IMR-90 (cell line): ENCODE measurements at regions not wholly inside any gene's neighbourhood (a gene's known extent, or its start where the extent isn't known, plus 50 kb on each side); places are given as distances from the start of the nearest gene placed in this dataset.
"Not testable (repeated sequence)": the region's sequence is repeated elsewhere in the genome, so short reads cannot be mapped to it uniquely, and the experiment has no call there.

Source experiments
- ATAC-seq: fragments of 200-7000 bp; cut with Tn5 transposase; 2 replicates; pipeline ENCODE4 v1.9.1; 2020; ENCODE audit warnings: low read depth, mild to moderate bottlenecking, moderate library complexity
- BruUV-seq: library from RNA; stranded (reverse); fragments of 400-500 nt; replicated peaks from 2 replicates; lab custom pipeline; 2021; lab: Mats Ljungman, UMichigan
- CTCF ChIA-PET: fragments of 300-600 bp; formaldehyde crosslinking; extraction: SDS; loops from one replicate; lab custom pipeline; 2021; ENCODE audit warnings: antibody characterized with exemption; lab: Yijun Ruan, JAX
- POLR2A ChIA-PET: fragments of 300-600 bp; sonication (Branson Sonifier 250); formaldehyde crosslinking; loops from one replicate; lab custom pipeline; 2022; ENCODE audit warnings: antibody characterized with exemption; ENCODE audit not compliant: unreplicated experiment; lab: Charles Lee
- DNase-seq: peaks from one replicate; pipeline ENCODE4 v3.0.0; 2013
- H2AFZ ChIP-seq: replicated peaks from 2 replicates; pipeline ENCODE3; 2013; ENCODE audit warnings: low read length, mild to moderate bottlenecking; ENCODE audit not compliant: poor library complexity
- H2AK5ac ChIP-seq: 2 replicates; pipeline ENCODE4 v1.6.1; 2013; ENCODE audit warnings: low read depth, low read length, inconsistent platforms
- H2AK9ac ChIP-seq: replicated peaks from 2 replicates; pipeline ENCODE3; 2013; ENCODE audit warnings: mild to moderate bottlenecking, low read depth, low read length, moderate library complexity; ENCODE audit not compliant: poor library complexity
- H2BK120ac ChIP-seq: 2 replicates; pipeline ENCODE4 v1.6.1; 2013; ENCODE audit warnings: low read depth, low read length, inconsistent platforms
- H2BK15ac ChIP-seq: 3 replicates; pipeline ENCODE4 v1.6.1; 2013; ENCODE audit warnings: low read depth, low read length, inconsistent platforms
- H2BK20ac ChIP-seq: 2 replicates; pipeline ENCODE4 v1.6.1; 2013; ENCODE audit warnings: low read depth, mild to moderate bottlenecking, inconsistent platforms, low read length, moderate library complexity
- H2BK5ac ChIP-seq: 2 replicates; pipeline ENCODE4 v1.6.1; 2013; ENCODE audit warnings: mild to moderate bottlenecking, low read depth, low read length, inconsistent platforms; ENCODE audit not compliant: poor library complexity, severe bottlenecking
- H3K14ac ChIP-seq: replicated peaks from 2 replicates; pipeline ENCODE4 v1.6.1; 2013; ENCODE audit warnings: low read depth, low read length, inconsistent platforms
- H3K18ac ChIP-seq: 2 replicates; pipeline ENCODE4 v1.6.1; 2013; ENCODE audit warnings: low read depth, low read length, control low read depth
- H3K23ac ChIP-seq: 2 replicates; pipeline ENCODE4 v1.6.1; 2013; ENCODE audit warnings: low read depth, low read length, inconsistent platforms
- H3K27ac ChIP-seq: 2 replicates; pipeline ENCODE4 v1.5.1; 2013; ENCODE audit warnings: mild to moderate bottlenecking, control low read depth, low read length; ENCODE audit not compliant: insufficient read depth
- H3K27me3 ChIP-seq: 2 replicates; pipeline ENCODE4 v1.6.1; 2013; ENCODE audit warnings: low read length; ENCODE audit not compliant: control insufficient read depth, insufficient read depth
- H3K36me3 ChIP-seq: 2 replicates; pipeline ENCODE4 v1.6.1; 2013; ENCODE audit warnings: low read length, mixed read lengths; ENCODE audit not compliant: control insufficient read depth, insufficient read depth
- H3K4ac ChIP-seq: 2 replicates; pipeline ENCODE4 v1.6.1; 2013; ENCODE audit warnings: low read depth, low read length, inconsistent platforms
- H3K4me1 ChIP-seq: 2 replicates; pipeline ENCODE4 v1.6.1; 2013; ENCODE audit warnings: low read length, mixed read lengths; ENCODE audit not compliant: control insufficient read depth, insufficient read depth
- H3K4me2 ChIP-seq: 2 replicates; pipeline ENCODE4 v1.6.1; 2013; ENCODE audit warnings: low read depth, mild to moderate bottlenecking, control low read depth, low read length, moderate library complexity
- H3K4me3 ChIP-seq: 2 replicates; pipeline ENCODE4 v1.5.1; 2013; ENCODE audit warnings: low read depth, mild to moderate bottlenecking, control low read depth, low read length, moderate library complexity; ENCODE audit not compliant: insufficient read depth
- H3K56ac ChIP-seq: 2 replicates; pipeline ENCODE4 v1.6.1; 2013; ENCODE audit warnings: low read length, inconsistent platforms; ENCODE audit not compliant: insufficient read depth; ENCODE audit errors: extremely low read depth
- H3K79me1 ChIP-seq, 2 experiments: 2 replicates each; pipeline ENCODE4 v1.6.1; 2013; ENCODE audit warnings: low read length in 2 of 2, inconsistent platforms in 1 of 2, low read depth in 1 of 2
- H3K9ac ChIP-seq: 2 replicates; pipeline ENCODE4 v1.6.1; 2013; ENCODE audit warnings: low read depth, low read length, control low read depth
- H3K9me1 ChIP-seq: 2 replicates; pipeline ENCODE4 v1.6.1; 2013; ENCODE audit warnings: low read length, inconsistent platforms; ENCODE audit not compliant: insufficient read depth
- H3K9me3 ChIP-seq: 2 replicates; pipeline ENCODE4 v1.6.1; 2013; ENCODE audit warnings: low read length; ENCODE audit not compliant: control insufficient read depth, insufficient read depth
- H4K20me1 ChIP-seq: 2 replicates; pipeline ENCODE4 v1.6.1; 2013; ENCODE audit warnings: low read length, inconsistent platforms; ENCODE audit not compliant: insufficient read depth
- H4K5ac ChIP-seq: 2 replicates; pipeline ENCODE4 v1.6.1; 2013; ENCODE audit warnings: mild to moderate bottlenecking, low read depth, low read length, control low read depth
- H4K8ac ChIP-seq, 2 experiments: 2 replicates each; pipeline ENCODE4 v1.6.1; 2013; ENCODE audit warnings: low read depth in 2 of 2, low read length in 2 of 2, control low read depth in 1 of 2, inconsistent platforms in 1 of 2
- H4K91ac ChIP-seq: 2 replicates; pipeline ENCODE4 v1.6.1; 2013; ENCODE audit warnings: low read depth, low read length, inconsistent platforms; ENCODE audit not compliant: insufficient read depth
- WGBS, 2 experiments: methylation state at CpG; one replicate each; pipeline versions ENCODE4 v1.1.5 to v1.1.7; 2013; ENCODE audit warnings: missing lambda C conversion rate in 2 of 2; ENCODE audit not compliant: insufficient read length in 1 of 2; ENCODE audit errors: extremely low coverage in 2 of 2; 5-methylcytosine and 5-hydroxymethylcytosine counted together
- dilution Hi-C: fragments of 300-500 bp; cut with HindIII; formaldehyde crosslinking; loops from one replicate; pipeline ENCODE4 v1.14.3; 2018; ENCODE audit warnings: low sequenced_read_pairs; ENCODE audit not compliant: unreplicated experiment
- in situ Hi-C: fragments of 300-500 bp; cut with MboI; formaldehyde crosslinking; loops from 3 replicates; pipeline ENCODE4 v1.14.3; 2019; ENCODE audit warnings: low sequenced_read_pairs, inconsistent platforms, mixed read lengths
- intact Hi-C: fragments of 100-400 bp; cut with micrococcal nuclease; formaldehyde crosslinking; loops from 2 replicates; pipeline ENCODE4 v1.10.0; 2022

GRCh38 chr10:46734262-46734642, 155.3 kb downstream of the SYT15 start:
- H2AFZ ChIP-seq, H3K4me2 ChIP-seq, H3K9me3 ChIP-seq, H3K18ac ChIP-seq, H3K23ac ChIP-seq, H3K27ac ChIP-seq, H3K4me1 ChIP-seq, H2AK9ac ChIP-seq, H4K5ac ChIP-seq, H4K20me1 ChIP-seq, H4K8ac ChIP-seq, H2BK5ac ChIP-seq, in situ Hi-C loops, H2BK120ac ChIP-seq, H2BK15ac ChIP-seq, CTCF ChIA-PET, H3K79me1 ChIP-seq, H2AK5ac ChIP-seq, dilution Hi-C loops, H3K36me3 ChIP-seq, H3K4ac ChIP-seq, POLR2A ChIA-PET, H2BK20ac ChIP-seq, ATAC-seq, intact Hi-C loops, H3K9me1 ChIP-seq, H3K56ac ChIP-seq, H3K4me3 ChIP-seq, H3K27me3 ChIP-seq, H3K14ac ChIP-seq, H3K9ac ChIP-seq, BruUV-seq, H4K91ac ChIP-seq, DNase-seq: not testable (repeated sequence)

GRCh38 chr10:46739919-46740318, 161.0 kb downstream of the SYT15 start:
- dilution Hi-C loops, H2BK20ac ChIP-seq, H3K27me3 ChIP-seq, H3K4me1 ChIP-seq, H3K9me1 ChIP-seq, H3K9me3 ChIP-seq, H2AK9ac ChIP-seq, H3K79me1 ChIP-seq, H4K91ac ChIP-seq, H2AK5ac ChIP-seq, H3K4me3 ChIP-seq, H3K36me3 ChIP-seq, BruUV-seq, intact Hi-C loops, H3K9ac ChIP-seq, H3K4ac ChIP-seq, DNase-seq, H3K14ac ChIP-seq, H2BK15ac ChIP-seq, H4K8ac ChIP-seq, CTCF ChIA-PET, H3K23ac ChIP-seq, H3K27ac ChIP-seq, H3K56ac ChIP-seq, in situ Hi-C loops, H3K18ac ChIP-seq, H2BK5ac ChIP-seq, H2AFZ ChIP-seq, H4K20me1 ChIP-seq, POLR2A ChIA-PET, H4K5ac ChIP-seq, ATAC-seq, H2BK120ac ChIP-seq, H3K4me2 ChIP-seq: not testable (repeated sequence)
- WGBS, 2 experiments = no CpG with 5 or more reads among the region's 16 CpGs
